Stimulated activated CD8-positive, alpha-beta memory T cell treated with anti-CD3 and anti-CD28 coated beads, Interleukin-4, amount 100 ng/mL, for 48 hours (primary cell): ENCODE measurements at regions not wholly inside any gene's neighbourhood (a gene's known extent, or its start where the extent isn't known, plus 50 kb on each side); places are given as distances from the start of the nearest gene placed in this dataset.

Experiments
- DNase-seq: peaks from one replicate; pipeline ENCODE4 v3.0.0-alpha.2; 2020

- DNase-seq, result no peak
Measured at GRCh38 chr5:57825031-57825686, 342.5 kb upstream of the ACTBL2 start.

- DNase-seq, result no peak
Measured at GRCh38 chr5:57824623-57825022, 342.0 kb upstream of the ACTBL2 start.

- no peak for DNase-seq
Measured at GRCh38 chr5:57824047-57824446, 341.4 kb upstream of the ACTBL2 start.

DNA sequence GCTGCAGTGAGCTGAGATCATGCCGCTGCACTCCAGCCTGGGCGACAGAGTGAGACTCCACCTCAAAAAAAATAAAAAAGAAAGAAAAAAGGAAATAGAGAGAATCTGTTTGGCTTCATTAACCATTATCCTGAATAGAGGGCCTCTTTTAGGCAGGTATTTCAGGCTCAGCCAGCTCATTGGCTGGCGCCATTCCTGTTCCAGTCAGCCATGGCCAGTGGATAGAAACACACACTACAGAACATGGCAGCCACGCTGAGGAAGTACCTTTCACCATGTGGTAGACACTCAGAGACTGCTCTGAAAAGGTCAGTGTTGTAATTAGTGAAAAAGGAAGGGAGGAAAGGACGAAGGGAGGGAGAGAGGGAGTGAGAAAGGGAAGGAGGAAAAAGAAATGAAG is 340.0 kb upstream of the ACTBL2 start:
- no peak for DNase-seq

DNA sequence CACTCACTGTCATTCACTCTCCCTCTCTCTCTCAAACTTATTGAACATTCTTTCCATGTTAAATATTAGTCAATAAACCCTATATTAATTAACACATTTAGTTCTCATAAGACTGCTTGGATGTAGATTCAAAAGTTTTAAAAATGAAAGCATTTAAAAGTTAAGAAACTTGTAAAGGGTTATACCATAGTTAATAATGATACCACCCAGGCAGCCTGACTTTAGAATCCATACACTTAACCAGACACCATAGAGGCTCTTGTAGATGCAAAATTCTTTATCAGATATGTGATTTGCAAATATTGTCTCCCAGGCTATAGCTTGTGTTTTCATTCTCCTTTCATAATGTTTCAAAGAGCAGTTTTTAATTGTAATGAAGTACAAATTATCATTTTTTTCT is 335.8 kb upstream of the ACTBL2 start:
- no peak for DNase-seq

DNA sequence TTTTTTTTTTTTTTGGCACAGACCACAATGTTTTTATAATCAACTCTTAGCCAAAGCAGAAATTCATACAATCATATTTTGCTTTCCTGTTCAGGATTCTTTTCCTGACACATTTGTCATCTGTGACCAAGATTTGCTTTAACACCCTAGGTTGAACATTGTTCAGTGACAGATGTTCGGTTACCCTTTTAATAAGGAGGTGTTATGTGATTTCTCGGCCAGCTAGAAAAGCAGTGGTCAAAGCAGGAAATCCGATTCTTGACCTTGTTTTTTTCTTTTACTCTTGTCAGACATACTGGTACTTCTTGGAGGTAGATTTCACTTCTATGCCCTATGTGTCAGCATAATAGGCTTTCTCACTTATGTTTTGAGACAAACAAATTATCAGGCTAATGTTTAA is 335.3 kb upstream of the ACTBL2 start:
- no peak for DNase-seq

- DNase-seq, result no peak
Measured at GRCh38 chr5:57817001-57817453, 334.4 kb upstream of the ACTBL2 start.

GRCh38 chr5:57816108-57816507 is 333.5 kb upstream of the ACTBL2 start:
- DNase-seq, result no peak

DNA sequence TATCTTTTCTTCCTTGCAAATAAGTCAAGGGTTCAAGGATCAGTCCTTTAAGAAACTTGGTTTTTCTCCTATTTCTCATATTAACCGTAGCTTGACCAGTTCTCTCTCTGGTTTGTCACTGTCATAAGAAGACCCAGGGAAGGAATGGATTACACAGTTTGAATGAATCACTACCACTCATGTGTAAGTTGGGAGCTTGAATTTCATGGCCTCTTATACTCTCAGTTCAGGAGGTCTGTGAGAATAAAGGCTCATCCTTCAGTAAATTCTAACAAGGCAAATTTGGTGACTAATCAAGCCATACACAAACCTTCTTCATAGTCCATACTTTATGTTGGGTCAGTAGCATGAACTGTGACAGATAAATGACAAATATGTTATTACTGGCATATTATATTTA is 323.1 kb upstream of the ACTBL2 start:
- no peak for DNase-seq

GRCh38 chr5:57805170-57805569 is 322.6 kb upstream of the ACTBL2 start:
- no peak for DNase-seq

DNA sequence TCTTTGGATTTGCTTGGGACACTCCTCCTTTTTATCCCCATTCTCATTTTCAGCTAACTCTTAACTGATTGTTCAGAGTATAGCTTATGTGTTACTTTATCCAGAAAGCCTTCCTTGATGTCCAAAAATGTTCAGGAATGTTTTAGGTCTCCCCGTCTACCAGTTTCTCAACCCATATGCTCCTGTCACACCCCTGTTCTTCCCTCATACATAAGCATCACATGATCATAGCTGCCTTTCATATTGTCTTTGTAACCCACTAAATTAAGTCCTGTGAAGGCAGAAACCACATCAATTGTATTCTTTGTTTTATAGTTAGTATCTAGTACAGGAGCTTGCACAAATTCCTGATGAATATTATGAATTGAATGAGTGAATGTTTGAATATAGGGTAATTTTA is 321.9 kb upstream of the ACTBL2 start:
- DNase-seq, result no peak

- no peak for DNase-seq
Measured at GRCh38 chr5:57804007-57804444, 321.4 kb upstream of the ACTBL2 start.

DNA sequence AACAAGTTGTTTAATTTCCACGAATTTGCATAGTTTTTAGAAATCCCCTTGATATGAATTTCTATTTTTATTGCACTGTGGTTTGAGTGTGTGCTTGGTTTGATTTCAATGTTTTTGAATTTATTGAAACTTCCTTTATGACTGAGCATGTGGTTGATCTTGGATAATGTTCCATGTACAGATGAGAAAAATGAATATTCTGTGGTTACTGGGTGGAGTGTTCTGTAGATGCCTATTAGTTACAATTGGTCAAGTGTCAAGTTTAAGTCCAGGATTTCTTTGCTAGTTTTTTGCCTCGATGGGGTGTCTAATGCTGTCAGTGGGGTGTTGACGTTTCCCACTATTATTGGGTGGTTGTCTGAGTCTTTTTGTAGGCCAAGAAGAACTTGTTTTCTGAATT is 319.5 kb upstream of the ACTBL2 start:
- DNase-seq, result no peak

GRCh38 chr5:57795203-57795602 is 312.6 kb upstream of the ACTBL2 start:
- no peak for DNase-seq

- DNase-seq, result no peak
Measured at GRCh38 chr5:57791875-57792274, 309.3 kb upstream of the ACTBL2 start.

GRCh38 chr5:57785946-57786345 is 303.3 kb upstream of the ACTBL2 start:
- no peak for DNase-seq

- DNase-seq, result no peak
Measured at GRCh38 chr5:57784121-57784520, 301.5 kb upstream of the ACTBL2 start.

DNA sequence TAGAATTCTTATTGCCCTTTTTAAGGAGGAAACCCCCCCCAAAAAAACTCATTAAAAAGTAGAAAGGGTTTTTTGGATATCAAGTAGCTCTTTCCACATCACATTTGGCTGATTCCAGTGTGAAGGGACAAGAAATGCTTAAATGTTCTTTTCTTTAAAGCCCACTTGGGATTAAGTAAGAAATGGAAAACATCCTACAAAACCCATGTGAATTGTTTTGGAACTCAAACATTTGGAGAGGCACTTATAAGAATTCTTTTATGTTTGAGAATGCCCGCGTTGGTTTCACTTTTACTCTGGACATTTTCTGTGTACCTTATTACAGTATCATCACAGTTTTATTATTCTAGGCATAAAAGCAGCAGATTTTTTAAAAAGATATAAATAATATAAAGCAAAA is 301.1 kb upstream of the ACTBL2 start:
- no peak for DNase-seq

DNA sequence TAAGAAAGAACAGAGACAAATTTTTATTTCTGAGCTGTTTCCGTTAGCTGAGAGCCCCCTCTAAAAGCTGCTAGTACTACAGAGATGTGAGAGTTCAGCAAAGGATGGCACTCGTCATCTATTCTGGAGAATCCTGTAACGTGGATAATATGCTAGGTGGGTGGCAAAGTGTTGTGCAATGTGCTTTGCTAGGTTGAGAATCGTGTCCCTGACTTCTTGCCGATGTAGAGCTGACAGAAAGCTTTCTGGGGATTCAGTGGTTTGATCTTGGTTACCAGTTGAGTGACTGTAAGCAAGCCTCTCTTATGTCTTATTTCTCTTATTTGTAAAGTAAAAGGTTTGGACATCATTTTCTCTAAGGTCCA is 298.3 kb upstream of the ACTBL2 start:
- no peak for DNase-seq

DNA sequence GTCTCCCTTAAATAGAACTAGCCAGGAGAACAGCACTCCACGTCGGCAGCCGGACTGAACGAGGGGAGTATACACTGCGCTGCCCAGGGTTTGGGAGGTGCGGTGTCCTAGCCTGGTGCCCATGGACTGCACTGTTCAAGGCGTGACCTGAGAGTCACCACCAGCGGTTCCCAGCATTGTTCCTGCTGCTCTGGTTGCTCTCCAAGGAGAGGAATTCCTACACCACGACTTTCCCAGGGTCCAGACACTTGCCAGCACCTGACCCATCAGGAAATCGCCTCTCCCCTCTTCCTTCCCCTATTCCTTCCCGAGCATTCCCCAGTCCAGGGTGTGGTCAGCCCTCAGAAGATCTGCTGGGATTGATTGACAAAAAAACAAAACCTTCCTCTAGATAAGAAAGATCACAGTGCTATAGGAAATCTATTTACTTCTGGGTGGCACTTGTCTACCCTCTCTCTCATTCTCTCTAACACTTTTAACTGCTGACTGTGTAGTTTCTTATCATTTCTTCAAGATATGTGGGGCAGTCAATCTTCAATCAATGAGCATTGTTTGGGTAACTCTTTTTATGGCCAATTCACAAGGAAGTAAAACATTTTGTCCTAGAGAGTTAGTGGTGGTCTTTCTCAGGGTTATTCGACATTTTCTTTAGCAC is 297.8 kb upstream of the ACTBL2 start:
- no peak for DNase-seq

GRCh38 chr5:57779383-57780223 is 297.0 kb upstream of the ACTBL2 start:
- DNase-seq, result no peak

DNA sequence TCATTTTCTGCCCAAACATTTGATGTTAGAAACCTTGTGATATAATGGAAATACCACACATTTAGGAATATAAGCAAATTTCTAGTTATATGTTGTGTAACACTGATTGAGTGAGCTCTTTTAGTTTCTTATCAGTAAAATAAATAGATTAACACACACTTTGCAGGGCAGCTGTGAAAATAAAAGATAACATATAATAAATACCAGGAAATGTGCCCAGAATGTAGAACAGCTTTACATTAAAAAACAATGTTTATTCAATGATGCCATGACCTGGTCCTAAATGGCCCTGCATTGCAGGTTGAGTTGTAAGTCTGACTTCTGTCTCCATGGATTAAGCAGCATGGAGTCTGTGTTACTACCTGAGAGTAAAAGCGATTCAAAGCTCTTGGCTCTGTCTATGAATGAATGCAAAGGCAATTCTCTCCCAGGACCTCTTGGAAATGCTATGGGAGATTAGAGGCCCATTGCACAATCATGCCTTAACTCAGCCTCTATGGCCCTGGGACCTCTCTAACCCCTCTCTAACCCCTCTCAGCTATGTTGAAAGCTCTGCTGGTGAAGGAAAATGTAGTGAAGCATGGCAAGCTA is 296.0 kb upstream of the ACTBL2 start:
- DNase-seq, result no peak

GRCh38 chr5:57777174-57777581 is 294.6 kb upstream of the ACTBL2 start:
- no peak for DNase-seq

GRCh38 chr5:57776035-57776434 is 293.4 kb upstream of the ACTBL2 start:
- DNase-seq, result no peak
